ENCODE measurements at regions not wholly inside any gene's neighbourhood (a gene's known extent, or its start where the extent isn't known, plus 50 kb on each side); places are given as distances from the start of the nearest gene placed in this dataset.

DNA sequence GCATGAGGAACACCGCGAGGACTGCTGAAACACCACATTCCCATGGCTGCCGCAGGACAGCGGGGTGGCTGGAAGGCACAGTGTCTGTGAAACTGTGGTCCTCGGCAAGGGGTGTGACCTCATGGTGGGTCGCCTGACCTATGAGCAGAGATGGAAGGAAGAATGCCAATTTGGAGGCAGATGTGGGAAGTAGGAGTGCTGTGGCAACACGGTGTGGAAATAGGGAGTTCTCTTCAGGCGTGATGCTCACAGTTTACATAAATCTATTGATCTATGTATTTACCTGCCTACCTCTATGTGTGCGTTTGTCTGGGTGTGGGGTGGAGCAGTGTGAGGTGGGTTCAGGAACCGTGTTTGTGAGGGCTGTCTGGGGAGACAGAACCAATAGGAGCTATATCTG lies 62.3 kb upstream of the LSM6 start:
- DNase-seq (ENCODE audit: low spot score), result no peak

DNA sequence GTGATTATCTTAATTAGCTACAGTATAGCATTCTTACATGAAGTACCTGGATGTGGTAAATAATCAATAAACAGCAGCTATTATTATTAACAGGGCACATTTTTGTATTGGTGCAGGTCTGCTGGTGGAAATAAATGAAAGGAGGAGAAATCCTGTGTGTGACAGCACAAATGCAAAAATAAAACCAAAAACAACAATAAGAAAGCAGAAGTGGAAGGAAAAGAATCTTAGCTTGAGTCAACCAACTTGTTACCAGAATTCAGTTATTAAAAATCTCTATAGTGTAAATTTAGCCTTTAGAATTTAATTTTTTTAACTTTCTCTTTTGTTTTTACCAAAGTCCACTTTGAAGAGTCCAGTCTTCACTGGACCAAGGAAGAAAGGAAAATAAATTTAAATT lies 63.1 kb upstream of the LSM6 start:
- in situ Hi-C loops (cut with MboI; ENCODE audit: low sequenced_read_pairs, unreplicated experiment), result no loop called here
- no peak for DNase-seq (ENCODE audit: low spot score)
- TF ChIP-seq, protein P1, sequence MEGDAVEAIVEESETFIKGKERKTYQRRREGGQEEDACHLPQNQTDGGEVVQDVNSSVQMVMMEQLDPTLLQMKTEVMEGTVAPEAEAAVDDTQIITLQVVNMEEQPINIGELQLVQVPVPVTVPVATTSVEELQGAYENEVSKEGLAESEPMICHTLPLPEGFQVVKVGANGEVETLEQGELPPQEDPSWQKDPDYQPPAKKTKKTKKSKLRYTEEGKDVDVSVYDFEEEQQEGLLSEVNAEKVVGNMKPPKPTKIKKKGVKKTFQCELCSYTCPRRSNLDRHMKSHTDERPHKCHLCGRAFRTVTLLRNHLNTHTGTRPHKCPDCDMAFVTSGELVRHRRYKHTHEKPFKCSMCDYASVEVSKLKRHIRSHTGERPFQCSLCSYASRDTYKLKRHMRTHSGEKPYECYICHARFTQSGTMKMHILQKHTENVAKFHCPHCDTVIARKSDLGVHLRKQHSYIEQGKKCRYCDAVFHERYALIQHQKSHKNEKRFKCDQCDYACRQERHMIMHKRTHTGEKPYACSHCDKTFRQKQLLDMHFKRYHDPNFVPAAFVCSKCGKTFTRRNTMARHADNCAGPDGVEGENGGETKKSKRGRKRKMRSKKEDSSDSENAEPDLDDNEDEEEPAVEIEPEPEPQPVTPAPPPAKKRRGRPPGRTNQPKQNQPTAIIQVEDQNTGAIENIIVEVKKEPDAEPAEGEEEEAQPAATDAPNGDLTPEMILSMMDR (IDR thresholded peaks at IDR 0.05; ENCODE audit: borderline replicate concordance, control extremely low read depth, extremely low read depth, insufficient read depth, missing control alignments), result no peak

More for the DNA sequence above, 62.3 kb upstream of the LSM6 start:
- TF ChIP-seq, protein P1 (IDR thresholded peaks at IDR 0.05; ENCODE audit: borderline replicate concordance, control extremely low read depth, extremely low read depth, insufficient read depth, missing control alignments), result no peak
- in situ Hi-C loops (cut with MboI; ENCODE audit: low sequenced_read_pairs, unreplicated experiment), result no loop called here

DNA sequence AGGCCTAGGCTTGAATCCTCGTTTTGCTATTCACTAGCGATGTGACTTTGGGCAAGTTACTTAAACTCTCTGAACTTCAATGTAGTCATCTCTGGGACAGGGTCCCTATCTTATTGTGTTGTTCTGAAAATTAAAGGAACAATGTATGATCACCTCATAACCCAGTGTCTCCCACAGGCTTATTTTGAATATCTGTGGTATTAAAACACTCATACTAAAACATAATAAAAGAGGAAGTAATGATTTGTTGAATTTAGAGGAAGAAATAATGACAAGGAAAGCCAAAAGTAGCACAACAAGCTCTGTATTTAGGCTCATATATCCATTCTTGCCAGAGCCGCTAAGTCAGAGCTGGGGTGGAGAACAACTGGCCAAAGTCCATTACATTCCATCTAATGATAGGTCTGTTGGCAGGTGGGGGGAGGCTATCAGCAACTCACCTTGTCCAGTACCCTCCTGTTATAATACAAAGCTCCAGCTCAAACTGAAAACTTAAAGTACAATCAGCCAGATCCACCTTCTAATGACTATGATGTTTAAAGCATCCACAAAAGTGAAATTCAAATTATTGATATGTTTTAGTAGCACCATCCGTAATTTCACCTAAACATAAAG lies 64.5 kb upstream of the LSM6 start:
- in situ Hi-C loops (cut with MboI; ENCODE audit: low sequenced_read_pairs, unreplicated experiment), result no loop called here
- no peak for DNase-seq (ENCODE audit: low spot score)
- TF ChIP-seq, protein P1 (IDR thresholded peaks at IDR 0.05; ENCODE audit: borderline replicate concordance, control extremely low read depth, extremely low read depth, insufficient read depth, missing control alignments), result no peak

DNA sequence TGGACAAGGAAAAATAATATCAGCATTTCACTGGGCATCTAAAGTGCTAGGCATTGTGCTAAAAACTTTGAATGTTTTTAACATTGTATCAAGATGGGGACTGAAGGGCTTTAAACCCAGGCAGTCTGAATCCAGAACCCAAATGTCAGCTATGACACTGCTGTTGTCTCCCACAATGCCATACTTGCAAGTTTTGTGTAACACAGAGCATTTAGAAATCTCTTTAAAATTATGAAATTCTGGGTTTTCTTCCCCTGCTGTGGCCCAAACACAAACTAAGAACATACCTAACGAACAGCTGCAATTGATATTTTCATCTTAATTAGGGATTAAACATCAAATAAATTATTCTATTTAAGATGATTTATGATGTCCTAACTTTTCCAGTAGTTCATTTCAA lies 66.8 kb upstream of the LSM6 start:
- TF ChIP-seq, protein P1 (IDR thresholded peaks at IDR 0.05; ENCODE audit: borderline replicate concordance, control extremely low read depth, extremely low read depth, insufficient read depth, missing control alignments), result no peak
- in situ Hi-C loops (cut with MboI; ENCODE audit: low sequenced_read_pairs, unreplicated experiment), result no loop called here
- DNase-seq (ENCODE audit: low spot score), result no peak

DNA sequence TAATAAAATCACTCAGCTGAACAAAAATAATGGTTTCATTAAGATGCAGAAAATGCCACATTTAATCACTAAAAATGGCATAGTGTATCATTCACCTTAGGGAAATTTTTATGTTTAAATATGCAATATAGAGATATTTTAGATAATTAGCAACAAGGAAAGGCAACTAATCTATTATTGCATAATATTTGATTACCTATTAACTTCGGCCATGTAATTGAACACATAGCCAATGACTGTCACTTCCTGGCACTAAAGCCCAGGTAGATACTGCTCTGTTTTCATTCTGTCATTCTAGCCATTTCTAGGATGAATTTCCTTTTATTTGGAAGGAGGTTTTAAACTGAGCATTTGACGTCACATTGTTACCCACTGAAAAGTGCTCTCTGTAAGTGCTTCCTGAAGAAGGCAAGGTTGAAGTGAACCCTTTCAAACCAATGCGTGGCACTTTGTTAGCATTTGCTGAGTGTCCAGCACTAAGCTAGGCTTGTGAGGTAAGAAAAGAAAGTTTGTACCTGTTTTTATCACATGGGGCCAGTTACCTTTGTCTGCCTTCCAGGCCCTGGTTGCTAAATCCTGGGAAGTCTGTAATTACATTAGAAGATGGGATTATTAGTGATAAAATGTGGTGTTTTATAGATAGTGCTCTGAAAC lies 67.8 kb upstream of the LSM6 start:
- no peak for DNase-seq (ENCODE audit: low spot score)
- in situ Hi-C loops (cut with MboI; ENCODE audit: low sequenced_read_pairs, unreplicated experiment), result no loop called here
- TF ChIP-seq, protein P1 (IDR thresholded peaks at IDR 0.05; ENCODE audit: borderline replicate concordance, control extremely low read depth, extremely low read depth, insufficient read depth, missing control alignments), result no peak

DNA sequence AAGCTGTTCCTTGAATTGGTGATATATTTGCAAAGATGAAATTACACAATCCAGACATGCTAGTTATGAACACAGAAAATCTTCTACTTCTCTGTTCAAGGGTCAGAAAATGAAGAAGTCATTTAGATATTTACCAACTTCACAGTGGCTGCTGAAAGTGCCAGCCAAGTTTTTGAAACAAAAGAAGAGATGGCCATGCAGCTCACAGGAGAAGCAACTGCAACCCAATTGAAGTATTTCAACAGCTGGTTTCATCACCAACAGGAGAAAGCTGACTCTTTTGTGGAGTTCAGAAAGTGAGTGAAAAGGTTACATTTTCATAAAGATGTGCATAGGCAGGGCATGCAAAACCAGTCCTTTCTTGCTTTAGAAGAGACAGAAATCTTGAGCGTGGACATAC lies 70.1 kb upstream of the LSM6 start:
- in situ Hi-C loops (cut with MboI; ENCODE audit: low sequenced_read_pairs, unreplicated experiment), result no loop called here
- TF ChIP-seq, protein P1 (IDR thresholded peaks at IDR 0.05; ENCODE audit: borderline replicate concordance, control extremely low read depth, extremely low read depth, insufficient read depth, missing control alignments), result no peak
- DNase-seq (ENCODE audit: low spot score), result no peak

All from GM13976 (cell line).